NCI-H2196 treated with DMSO at 0.1 percent for 48 hours (cell line): ENCODE measurements at regions not wholly inside any gene's neighbourhood (a gene's known extent, or its start where the extent isn't known, plus 50 kb on each side); places are given as distances from the start of the nearest gene placed in this dataset.
"Not testable (repeated sequence)": the region's sequence is repeated elsewhere in the genome, so short reads cannot be mapped to it uniquely, and the experiment has no call there.

ENCODE experiments used
- DNase-seq: peaks from one replicate; lab custom pipeline; 2025; ENCODE audit not compliant: unreplicated experiment; lab: John Stamatoyannopoulos, UW

- DNase-seq, result no peak
These were observed 114.7 kb downstream of the SOX4 start for GRCh38 chr6:21708320-21708580.

DNA sequence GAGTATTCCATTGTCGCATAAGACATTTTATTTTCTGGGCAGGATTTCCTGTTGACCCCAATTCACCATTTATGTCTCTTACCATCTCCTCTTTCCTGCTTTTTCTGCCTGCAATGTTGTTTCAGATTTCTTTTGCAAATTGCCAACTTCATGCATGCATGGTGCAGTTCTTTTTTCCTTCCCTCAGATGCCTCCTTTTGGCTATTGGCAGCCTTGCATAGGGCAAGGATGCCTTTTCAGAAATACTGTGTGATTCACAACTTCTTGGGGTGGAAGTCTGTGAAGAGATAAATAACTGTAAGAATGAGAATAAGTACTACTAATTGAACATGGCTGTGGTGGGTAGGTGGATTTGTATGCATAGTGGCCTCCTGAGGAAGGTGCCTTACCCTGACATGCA, 116.7 kb downstream of the SOX4 start:
- DNase-seq, result no peak

GRCh38 chr6:21710908-21711627, 117.5 kb downstream of the SOX4 start:
- DNase-seq, result no peak

DNA sequence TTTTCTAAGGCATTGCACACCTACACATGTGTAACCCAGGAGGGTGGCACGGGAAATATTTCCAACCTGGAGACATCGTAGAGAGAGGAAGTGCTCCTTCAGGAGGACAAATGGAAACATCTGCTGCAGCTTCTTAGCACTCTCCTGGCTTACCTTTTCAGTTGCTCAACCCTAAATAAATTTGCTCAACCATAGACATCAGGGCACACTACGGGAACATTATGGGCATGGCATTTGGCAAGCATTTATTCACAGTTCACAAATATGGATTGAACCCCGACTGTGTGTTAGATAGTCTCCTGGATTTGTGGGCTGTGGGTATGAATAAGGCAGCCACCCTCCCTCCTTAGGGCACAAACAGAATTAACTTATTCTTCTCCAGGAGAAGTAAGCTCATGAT, 118.7 kb downstream of the SOX4 start:
- DNase-seq, result no peak

- no peak for DNase-seq
These were observed 119.9 kb downstream of the SOX4 start for GRCh38 chr6:21713481-21713880.

GRCh38 chr6:21715180-21715579, 121.6 kb downstream of the SOX4 start:
- no peak for DNase-seq

DNA sequence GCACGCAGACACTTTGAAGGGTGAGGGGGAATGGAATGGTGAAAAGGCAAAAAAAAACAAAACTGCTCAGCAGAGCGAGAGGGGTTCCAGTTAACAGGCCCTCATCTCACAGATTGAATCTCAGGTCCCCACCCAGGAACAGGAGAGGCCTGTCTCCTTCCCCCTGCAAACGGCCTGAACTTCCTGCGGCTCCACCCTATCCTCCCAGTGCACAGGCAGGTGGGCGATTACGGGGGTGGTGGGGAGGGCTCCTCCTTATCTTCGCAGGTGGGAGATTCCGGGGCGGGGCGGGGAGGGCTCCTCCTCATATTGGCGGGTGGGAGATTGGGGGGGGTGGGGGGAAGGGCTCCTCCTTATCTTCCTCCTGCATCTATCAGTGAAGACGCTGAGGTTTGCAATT, 129.0 kb downstream of the SOX4 start:
- DNase-seq, result no peak

- DNase-seq, result no peak
These were observed 133.1 kb downstream of the SOX4 start for GRCh38 chr6:21726676-21727075.

DNA sequence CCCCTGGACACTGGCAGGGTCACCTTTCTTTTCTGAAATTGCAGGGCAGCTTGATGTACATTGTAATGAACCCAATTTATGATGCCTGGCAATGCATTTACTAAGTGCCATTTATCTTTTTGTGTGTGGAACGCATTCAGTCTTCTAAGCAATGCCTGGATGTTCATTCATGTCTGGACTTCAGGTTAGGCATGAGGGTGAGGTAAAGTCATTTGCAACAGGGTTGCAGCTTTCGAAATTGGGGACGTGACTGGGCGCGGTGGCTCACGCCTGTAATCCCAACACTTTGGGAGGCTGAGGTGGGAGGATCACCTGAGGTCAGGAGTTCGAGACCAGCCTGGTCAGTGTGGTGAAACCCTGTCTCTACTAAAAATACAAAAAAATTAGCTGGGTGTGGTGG, 134.6 kb downstream of the SOX4 start:
- DNase-seq, result no peak

DNA sequence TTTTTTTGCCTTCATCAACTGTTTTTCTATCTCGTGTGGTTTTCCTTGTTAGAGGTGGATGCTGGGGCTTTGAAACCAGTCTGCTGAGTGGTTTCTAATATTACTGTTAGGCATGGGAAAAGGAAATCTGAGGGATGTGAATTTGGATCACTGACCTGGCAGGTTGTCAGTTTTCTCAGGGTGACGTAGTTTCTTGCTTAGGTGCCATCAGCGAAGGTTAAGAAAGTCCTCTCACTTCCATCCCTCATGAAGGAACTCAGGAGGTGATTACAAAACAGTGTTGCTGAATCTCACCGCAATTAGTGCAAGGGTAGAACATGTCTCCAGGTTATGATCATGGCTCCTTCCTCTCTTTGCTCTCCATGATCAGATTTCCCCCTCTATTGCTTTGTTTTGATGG, 135.9 kb downstream of the SOX4 start:
- DNase-seq, result no peak

- DNase-seq, result no peak
These were observed 137.0 kb downstream of the SOX4 start for GRCh38 chr6:21730533-21730932.

- DNase-seq, result peak; percentile 41
These were observed 138.0 kb downstream of the SOX4 start for GRCh38 chr6:21731411-21732031.

DNA sequence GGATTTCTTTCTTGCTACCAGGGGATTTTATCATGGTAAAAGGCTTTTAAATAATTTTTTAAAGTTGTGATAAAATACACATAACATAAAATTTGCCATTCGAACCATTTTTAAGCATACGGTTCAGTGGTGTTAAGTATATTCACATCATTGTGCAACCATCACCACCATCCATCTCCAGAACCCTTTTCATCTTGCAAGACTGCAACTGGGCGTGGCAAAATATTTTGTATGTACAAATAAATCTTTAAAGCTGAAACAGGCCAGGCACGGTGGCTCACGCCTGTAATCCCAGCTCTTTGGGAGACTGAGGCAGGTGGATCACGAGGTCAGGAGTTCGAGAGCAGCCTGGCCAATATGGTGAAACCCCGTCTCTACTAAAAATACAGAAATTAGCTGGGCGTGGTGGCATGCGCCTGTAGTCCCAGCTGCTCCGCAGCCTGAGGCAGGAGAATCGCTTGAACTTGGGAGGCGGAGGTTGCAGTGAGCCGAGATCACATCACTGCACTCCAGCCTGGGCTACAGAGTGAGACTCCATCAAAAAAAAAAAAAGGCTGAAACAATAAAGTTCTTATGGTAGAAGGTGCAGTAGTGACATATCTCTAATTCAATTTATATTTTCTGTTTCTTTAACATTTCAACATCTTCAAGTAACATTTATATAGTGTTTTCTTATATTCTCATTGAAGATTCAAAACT, 138.6 kb downstream of the SOX4 start:
- not testable (repeated sequence) for DNase-seq

GRCh38 chr6:21732731-21733130, 139.2 kb downstream of the SOX4 start:
- DNase-seq, result no peak

DNA sequence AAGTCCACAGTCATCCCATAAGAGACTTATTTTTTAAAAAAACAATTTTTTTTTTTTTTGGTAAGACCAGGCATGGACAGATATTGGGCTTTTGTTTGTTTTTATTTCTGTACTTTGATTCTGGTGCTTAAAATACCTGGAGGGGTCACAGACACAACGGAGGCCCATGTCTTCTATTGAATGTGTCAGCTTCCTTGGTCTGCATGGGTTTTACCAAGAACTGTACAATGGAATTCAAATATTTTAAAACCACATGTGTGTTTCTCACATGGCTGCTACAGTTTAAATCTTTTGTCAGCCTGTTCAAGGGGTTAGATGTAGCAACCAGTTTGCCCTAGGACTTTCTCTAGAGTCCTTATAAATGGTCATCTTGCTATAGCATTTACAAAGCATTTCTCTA, 139.8 kb downstream of the SOX4 start:
- no peak for DNase-seq

- DNase-seq, result no peak
These were observed 140.7 kb downstream of the SOX4 start for GRCh38 chr6:21734204-21734603.

DNA sequence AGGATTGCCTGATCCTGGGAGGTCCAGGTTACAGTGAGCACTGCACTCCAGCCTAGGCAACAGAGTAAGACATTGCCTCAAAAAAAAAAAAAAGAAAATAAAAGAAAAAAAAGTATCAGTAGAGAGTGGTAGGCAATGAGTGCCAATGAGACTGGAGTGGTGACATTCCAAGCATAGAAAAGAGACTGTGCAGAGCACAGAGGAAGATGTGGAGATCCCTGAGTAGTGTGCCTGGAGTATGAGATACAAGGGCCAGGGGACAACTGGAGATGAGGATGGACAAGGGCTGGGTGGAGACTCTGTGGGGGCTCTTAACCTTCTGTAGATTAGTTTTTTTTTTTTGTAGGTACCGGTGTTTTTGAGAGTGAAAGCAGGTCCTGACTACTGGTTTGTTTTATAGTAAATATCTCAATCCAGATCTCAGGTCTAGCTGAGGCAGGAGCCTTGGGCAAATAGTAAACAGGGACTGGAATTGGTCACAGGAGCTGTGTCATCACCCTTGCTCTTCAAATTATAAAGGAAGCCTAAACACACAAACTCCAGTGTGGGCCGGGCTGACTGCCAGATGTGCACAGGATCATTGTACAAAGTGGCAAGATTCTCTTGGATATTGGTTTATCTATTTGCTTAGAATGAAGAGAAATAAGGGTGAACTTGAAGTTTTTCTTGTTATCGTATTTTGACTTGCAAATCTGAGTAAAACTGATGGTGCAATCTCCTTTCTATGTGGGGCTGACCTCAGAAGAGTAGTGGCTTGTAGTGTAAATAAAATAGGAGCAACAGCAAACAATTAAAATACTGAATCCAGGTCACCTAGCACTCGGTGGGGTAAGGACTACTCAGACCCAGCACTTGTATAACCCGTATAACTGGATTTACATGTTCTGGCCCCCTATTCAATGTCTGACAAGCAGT, 144.9 kb downstream of the SOX4 start:
- DNase-seq, result no peak

GRCh38 chr6:21739241-21739640, 145.7 kb downstream of the SOX4 start:
- DNase-seq, result no peak

- DNase-seq, result no peak
These were observed 146.3 kb downstream of the SOX4 start for GRCh38 chr6:21739838-21740237.

DNA sequence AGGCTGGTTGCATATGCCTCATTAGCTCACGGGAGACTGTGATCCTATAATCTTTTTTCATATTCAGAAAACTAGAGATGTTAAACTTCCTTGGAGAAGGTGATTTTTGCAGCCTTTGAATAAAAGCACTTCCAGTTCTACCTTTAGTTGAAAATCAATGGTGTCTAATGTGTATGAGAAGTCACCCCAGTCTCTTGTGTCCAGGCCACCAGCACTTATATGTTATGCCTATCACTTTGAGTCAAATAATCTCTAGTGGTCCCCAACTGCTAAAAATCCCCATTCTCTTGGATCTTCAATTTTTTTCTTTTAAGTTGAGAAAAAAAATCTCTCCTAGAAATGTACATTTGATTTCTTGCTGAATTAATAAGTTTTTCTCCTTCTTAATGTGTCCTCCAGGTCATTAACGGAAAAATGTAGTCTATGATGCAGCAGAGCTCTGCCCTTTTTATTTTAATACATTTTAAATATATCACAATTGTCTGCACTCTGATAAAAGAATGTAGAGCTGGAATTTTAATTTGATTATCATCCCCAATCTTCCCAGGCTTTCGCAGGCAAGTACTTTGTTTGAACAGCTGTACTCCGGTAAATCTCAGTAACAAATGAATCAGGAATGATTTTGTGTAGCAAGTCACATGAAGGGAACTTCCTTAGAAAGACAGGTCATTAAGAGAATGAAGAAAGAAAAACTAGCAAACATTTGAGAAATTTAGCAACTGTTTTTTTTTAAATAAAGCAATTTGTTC, 147.0 kb downstream of the SOX4 start:
- DNase-seq, result no peak
